ENCODE measurements at regions not wholly inside any gene's neighbourhood (a gene's known extent, or its start where the extent isn't known, plus 50 kb on each side); places are given as distances from the start of the nearest gene placed in this dataset.

GRCh38 chr1:42005530-42005929 lies 86.8 kb upstream of the HIVEP3 start:
- no peak for DNase-seq
- no peak overlapping the region for H3K23ac ChIP-seq (ENCODE audit: insufficient read length, low read depth, low read length)
- no peaks in the 10 kb centered on the region for H3K9me3 ChIP-seq (ENCODE audit: control insufficient read depth, low read depth, low read length)
- H2BK120ac ChIP-seq (ENCODE audit: low read depth, low read length, poor library complexity, severe bottlenecking) = no peak overlapping the region
- H3K79me1 ChIP-seq (ENCODE audit: insufficient read depth, low read depth, low read length, poor library complexity, severe bottlenecking) = no peaks in the 10 kb centered on the region
- no peak overlapping the region for H4K8ac ChIP-seq (replicated peaks; ENCODE audit: insufficient read length, low read depth, low read length)
- no peak overlapping the region for H3K27ac Mint-ChIP-seq
- no peaks in the 10 kb centered on the region for H3K9me3 Mint-ChIP-seq
- no peak overlapping the region for H3K18ac ChIP-seq (ENCODE audit: insufficient read length, low read depth, low read length)
- no peaks in the 10 kb centered on the region for H4K20me1 ChIP-seq (ENCODE audit: control insufficient read depth, insufficient read depth, insufficient read length)
- H3K23me2 ChIP-seq (ENCODE audit: insufficient read length, low read depth, low read length, poor library complexity, severe bottlenecking) = no peaks in the 10 kb centered on the region
- H3K27me3 Mint-ChIP-seq (ENCODE audit: low read depth) = peaks cover 17% of the 10 kb centered on the region
- no peak overlapping the region for H3K4me2 ChIP-seq (ENCODE audit: insufficient read depth, insufficient read length, low read length)
- H2BK15ac ChIP-seq (ENCODE audit: low read depth, low read length) = no peak overlapping the region
- no peaks in the 10 kb centered on the region for H3K36me3 Mint-ChIP-seq (ENCODE audit: insufficient read depth in 1 of 3, low read depth in 3 of 3)
- H3K79me2 ChIP-seq (ENCODE audit: insufficient read depth, low read length) = no peaks in the 10 kb centered on the region
- no peak overlapping the region for H2AFZ ChIP-seq (ENCODE audit: low read length)
- TF ChIP-seq CTCF (conservative IDR thresholded peaks at IDR 0.05) = no peak
- no peak overlapping the region for H3K14ac ChIP-seq (ENCODE audit: insufficient read depth, low read length)
- H3K9ac ChIP-seq (ENCODE audit: extremely low read depth, insufficient read length, low read length) = no peak overlapping the region
- no peak overlapping the region for H2BK20ac ChIP-seq (ENCODE audit: low read depth, low read length, poor library complexity, severe bottlenecking)
- no peaks in the 10 kb centered on the region for H3K4me1 ChIP-seq (ENCODE audit: insufficient read depth, low read length)
- H3K4me3 Mint-ChIP-seq = no peak overlapping the region
- H3K56ac ChIP-seq (ENCODE audit: insufficient read length, low read depth, low read length) = no peak overlapping the region
- peaks cover 4 to 5% of the 10 kb centered on the region in 2 experiments; a peak in 3 of 4 replicates for H3K4me1 Mint-ChIP-seq
- H4K91ac ChIP-seq (ENCODE audit: insufficient read length, low read depth, low read length) = no peak overlapping the region
- H2BK5ac ChIP-seq (ENCODE audit: insufficient read length, low read length) = no peak overlapping the region
- no peak overlapping the region for H2AK5ac ChIP-seq (ENCODE audit: insufficient read length, low read length)
- no peak overlapping the region for H3K27ac ChIP-seq (ENCODE audit: insufficient read length, low read depth, low read length)
- H3K27me3 ChIP-seq (ENCODE audit: insufficient read depth, low read length) = no peaks in the 10 kb centered on the region
- H2BK12ac ChIP-seq (ENCODE audit: insufficient read length, low read depth, low read length) = no peak overlapping the region
- WGBS (ENCODE audit: extremely low coverage, insufficient read length, low lambda C conversion rate) = no CpG with 5 or more reads among the region's 2 CpGs
- no peak overlapping the region for H3T11ph ChIP-seq (ENCODE audit: low read length)
- H3K4ac ChIP-seq (ENCODE audit: low read depth, low read length) = no peak overlapping the region
- no peak overlapping the region for H4K5ac ChIP-seq (ENCODE audit: insufficient read length, low read depth, low read length)

Measured in H9 (cell line).